Colonic mucosa (tissue), 4 donors: ENCODE measurements at regions not wholly inside any gene's neighbourhood (a gene's known extent, or its start where the extent isn't known, plus 50 kb on each side); places are given as distances from the start of the nearest gene placed in this dataset.

Experiments used
- DNase-seq: peaks from one replicate; pipeline ENCODE4 v3.0.0-alpha.2; 2020
- H3K27ac ChIP-seq: fragments of 200-600 bp; one replicate; pipeline ENCODE4 v1.8.0; 2021
- H3K27me3 ChIP-seq: fragments of 200-600 bp; one replicate; pipeline ENCODE4 v1.8.0; 2021
- H3K36me3 ChIP-seq: fragments of 200-600 bp; one replicate; pipeline ENCODE4 v1.8.0; 2021
- H3K4me1 ChIP-seq: fragments of 200-600 bp; one replicate; pipeline ENCODE4 v1.8.0; 2021; ENCODE audit warnings: mild to moderate bottlenecking
- H3K4me3 ChIP-seq: fragments of 200-600 bp; one replicate; pipeline ENCODE4 v1.8.0; 2021
- H3K9ac ChIP-seq, 2 donors: one replicate each; pipeline ENCODE4 v1.7.0; 2013; ENCODE audit warnings: control low read depth in 2 of 2, low read depth in 2 of 2, low read length in 2 of 2
- H3K9me3 ChIP-seq: fragments of 200-600 bp; one replicate; pipeline ENCODE4 v1.8.0; 2021
- intact Hi-C: fragments of 100-400 bp; cut with DNase I; formaldehyde crosslinking; loops from one replicate; pipeline ENCODE4 v1.14.1; 2022
- TF ChIP-seq, protein P1 (sequence below): fragments of 200-600 bp; IDR thresholded peaks from one replicate; pipeline ENCODE4 v1.8.0; 2022; ENCODE audit warnings: antibody characterized with exemption, mild to moderate bottlenecking
- donor health status: healthy.
- donor health status: DM: no; HTN: no; CAD: no.
- donor health status: DM: no; HTN: no; CAD: no.

DNA sequence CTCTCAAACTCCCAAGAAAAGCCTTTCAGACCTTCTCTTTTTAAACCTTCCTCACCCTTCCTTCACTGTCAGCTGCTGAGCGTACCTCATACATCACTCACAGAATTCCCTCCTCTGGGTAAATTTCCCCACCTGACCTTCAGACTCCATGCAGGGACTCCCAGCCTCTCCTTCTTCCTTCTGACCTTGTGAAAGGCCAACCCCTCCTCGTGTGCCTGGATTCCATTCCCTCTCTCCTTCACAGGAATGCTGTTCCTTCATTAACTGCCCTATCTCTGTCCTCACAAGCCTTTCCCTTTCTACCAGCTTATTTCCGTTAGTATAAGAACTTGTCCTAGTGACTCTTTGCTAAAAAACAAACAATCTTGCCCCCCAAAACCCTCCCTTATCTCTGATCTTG lies 69.7 kb upstream of the MME start:
- Histone ChIP-seq H3K4me1 (no peaks in the 10 kb centered on the region), H3K27me3 (no peaks in the 10 kb centered on the region), H3K27ac (no peak overlapping the region), H3K9ac (no peak overlapping the region), H3K4me3 (no peak overlapping the region), H3K9me3 (no peaks in the 10 kb centered on the region), H3K36me3 (no peaks in the 10 kb centered on the region)
- TF ChIP-seq, protein P1, sequence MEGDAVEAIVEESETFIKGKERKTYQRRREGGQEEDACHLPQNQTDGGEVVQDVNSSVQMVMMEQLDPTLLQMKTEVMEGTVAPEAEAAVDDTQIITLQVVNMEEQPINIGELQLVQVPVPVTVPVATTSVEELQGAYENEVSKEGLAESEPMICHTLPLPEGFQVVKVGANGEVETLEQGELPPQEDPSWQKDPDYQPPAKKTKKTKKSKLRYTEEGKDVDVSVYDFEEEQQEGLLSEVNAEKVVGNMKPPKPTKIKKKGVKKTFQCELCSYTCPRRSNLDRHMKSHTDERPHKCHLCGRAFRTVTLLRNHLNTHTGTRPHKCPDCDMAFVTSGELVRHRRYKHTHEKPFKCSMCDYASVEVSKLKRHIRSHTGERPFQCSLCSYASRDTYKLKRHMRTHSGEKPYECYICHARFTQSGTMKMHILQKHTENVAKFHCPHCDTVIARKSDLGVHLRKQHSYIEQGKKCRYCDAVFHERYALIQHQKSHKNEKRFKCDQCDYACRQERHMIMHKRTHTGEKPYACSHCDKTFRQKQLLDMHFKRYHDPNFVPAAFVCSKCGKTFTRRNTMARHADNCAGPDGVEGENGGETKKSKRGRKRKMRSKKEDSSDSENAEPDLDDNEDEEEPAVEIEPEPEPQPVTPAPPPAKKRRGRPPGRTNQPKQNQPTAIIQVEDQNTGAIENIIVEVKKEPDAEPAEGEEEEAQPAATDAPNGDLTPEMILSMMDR = no peak
- intact Hi-C loops = no loop called here
- no peak for DNase-seq

- Histone ChIP-seq H3K9me3 (no peaks in the 10 kb centered on the region), H3K4me1 (no peaks in the 10 kb centered on the region), H3K27me3 (no peaks in the 10 kb centered on the region), H3K36me3 (no peaks in the 10 kb centered on the region), H3K9ac (no peak overlapping the region), H3K27ac (no peak overlapping the region), H3K4me3 (no peak overlapping the region)
- no peak for DNase-seq
- TF ChIP-seq, protein P1 = no peak
- intact Hi-C loops = no loop called here
These were observed 70.9 kb upstream of the MME start for GRCh38 chr3:155009217-155009616.

- intact Hi-C loops = no loop called here
- Histone ChIP-seq H3K9ac (no peak overlapping the region), H3K4me3 (no peak overlapping the region), H3K27me3 (no peaks in the 10 kb centered on the region), H3K27ac (no peak overlapping the region), H3K9me3 (no peaks in the 10 kb centered on the region), H3K36me3 (no peaks in the 10 kb centered on the region), H3K4me1 (no peaks in the 10 kb centered on the region)
- TF ChIP-seq, protein P1 = no peak
- DNase-seq = no peak
These were observed 72.4 kb upstream of the MME start for GRCh38 chr3:155007729-155008128.

- no peak for DNase-seq
- no peak overlapping the region for H3K4me3 ChIP-seq
- H3K36me3 ChIP-seq = no peaks in the 10 kb centered on the region
- H3K27ac ChIP-seq = no peak overlapping the region
- no peaks in the 10 kb centered on the region for H3K4me1 ChIP-seq
- H3K27me3 ChIP-seq = no peaks in the 10 kb centered on the region
- TF ChIP-seq, protein P1 = no peak
- H3K9ac ChIP-seq = no peak overlapping the region
- intact Hi-C loops = no loop called here
- no peaks in the 10 kb centered on the region for H3K9me3 ChIP-seq
These were observed 78.7 kb upstream of the MME start for GRCh38 chr3:155001289-155002010.

DNA sequence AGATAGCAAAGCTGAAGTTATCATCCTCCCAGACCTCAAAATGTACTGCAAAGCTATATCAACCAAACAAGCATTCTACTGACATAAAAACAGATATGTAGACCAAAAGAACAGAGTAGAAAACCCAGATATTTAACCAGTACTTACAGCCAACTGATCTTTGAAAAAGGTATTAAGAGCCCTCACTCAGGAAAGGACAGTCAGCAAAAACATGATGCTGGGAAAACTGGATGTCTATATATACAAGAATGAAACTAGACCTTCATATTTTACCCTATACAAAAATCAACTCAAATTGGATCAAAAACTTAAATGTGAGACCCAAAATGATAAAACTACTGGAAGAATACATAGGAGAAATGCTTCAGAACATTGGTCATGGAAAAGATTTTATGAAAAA lies 87.5 kb upstream of the MME start:
- H3K9me3 ChIP-seq = no peaks in the 10 kb centered on the region
- no peak overlapping the region for H3K27ac ChIP-seq
- TF ChIP-seq, protein P1 = no peak
- H3K9ac ChIP-seq = no peak overlapping the region
- no peaks in the 10 kb centered on the region for H3K36me3 ChIP-seq
- no peaks in the 10 kb centered on the region for H3K4me1 ChIP-seq
- intact Hi-C loops = no loop called here
- no peaks in the 10 kb centered on the region for H3K27me3 ChIP-seq
- H3K4me3 ChIP-seq = no peak overlapping the region
- no peak for DNase-seq
